Osteocyte (in vitro differentiated cells): ENCODE measurements at regions not wholly inside any gene's neighbourhood (a gene's known extent, or its start where the extent isn't known, plus 50 kb on each side); places are given as distances from the start of the nearest gene placed in this dataset.

Experiments
- DNase-seq: peaks from one replicate; pipeline ENCODE4 v3.0.0; 2021; ENCODE audit warnings: mixed read lengths; ENCODE audit not compliant: unreplicated experiment; ENCODE audit errors: extremely low spot score
- H3K27ac Mint-ChIP-seq: one replicate; pipeline ENCODE4 v1.8.0; 2021; ENCODE audit warnings: mild to moderate bottlenecking, mixed read lengths; ENCODE audit not compliant: unreplicated experiment
- H3K27me3 Mint-ChIP-seq: one replicate; pipeline ENCODE4 v1.8.0; 2021; ENCODE audit warnings: mixed read lengths; ENCODE audit not compliant: unreplicated experiment
- H3K36me3 Mint-ChIP-seq: one replicate; pipeline ENCODE4 v1.8.0; 2021; ENCODE audit warnings: mixed read lengths; ENCODE audit not compliant: unreplicated experiment
- H3K4me1 Mint-ChIP-seq: one replicate; pipeline ENCODE4 v1.8.0; 2021; ENCODE audit warnings: mixed read lengths; ENCODE audit not compliant: unreplicated experiment
- H3K4me3 Mint-ChIP-seq: one replicate; pipeline ENCODE4 v1.8.0; 2021; ENCODE audit warnings: mild to moderate bottlenecking, moderate library complexity, mixed read lengths; ENCODE audit not compliant: unreplicated experiment
- H3K9me3 Mint-ChIP-seq: one replicate; pipeline ENCODE4 v1.8.0; 2021; ENCODE audit warnings: mixed read lengths; ENCODE audit not compliant: unreplicated experiment
- TF ChIP-seq, protein P1 (sequence below): fragments of 200-600 bp; sonication (generic); IDR thresholded peaks from 2 replicates; pipeline ENCODE4 v1.5.0; 2021; ENCODE audit warnings: antibody characterized with exemption, mild to moderate bottlenecking, moderate library complexity

DNA sequence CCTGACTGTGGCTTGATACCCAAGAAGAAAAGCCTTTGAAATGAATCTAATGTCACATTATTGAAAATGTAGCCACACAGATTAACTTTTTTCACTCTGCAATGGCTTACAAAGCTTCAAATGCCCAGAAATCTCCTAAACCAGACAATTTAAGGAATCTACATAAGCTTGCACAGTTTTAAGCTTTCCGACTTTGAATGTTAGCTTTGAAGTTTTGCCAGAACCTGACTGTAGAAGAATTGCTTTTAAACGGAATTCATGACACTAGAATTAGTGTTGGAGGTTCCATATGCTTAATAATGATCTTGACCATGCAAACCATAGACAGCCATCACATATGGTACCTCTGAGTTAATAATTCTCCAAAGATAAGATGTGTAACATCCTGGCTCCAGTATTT is 798.5 kb upstream of the EPHA7 start:
- Mint-ChIP-seq H3K27me3 (no peaks in the 10 kb centered on the region), H3K9me3 (no peaks in the 10 kb centered on the region), H3K4me1 (no peaks in the 10 kb centered on the region), H3K4me3 (no peak overlapping the region), H3K36me3 (no peaks in the 10 kb centered on the region), H3K27ac (no peak overlapping the region)
- TF ChIP-seq, protein P1, sequence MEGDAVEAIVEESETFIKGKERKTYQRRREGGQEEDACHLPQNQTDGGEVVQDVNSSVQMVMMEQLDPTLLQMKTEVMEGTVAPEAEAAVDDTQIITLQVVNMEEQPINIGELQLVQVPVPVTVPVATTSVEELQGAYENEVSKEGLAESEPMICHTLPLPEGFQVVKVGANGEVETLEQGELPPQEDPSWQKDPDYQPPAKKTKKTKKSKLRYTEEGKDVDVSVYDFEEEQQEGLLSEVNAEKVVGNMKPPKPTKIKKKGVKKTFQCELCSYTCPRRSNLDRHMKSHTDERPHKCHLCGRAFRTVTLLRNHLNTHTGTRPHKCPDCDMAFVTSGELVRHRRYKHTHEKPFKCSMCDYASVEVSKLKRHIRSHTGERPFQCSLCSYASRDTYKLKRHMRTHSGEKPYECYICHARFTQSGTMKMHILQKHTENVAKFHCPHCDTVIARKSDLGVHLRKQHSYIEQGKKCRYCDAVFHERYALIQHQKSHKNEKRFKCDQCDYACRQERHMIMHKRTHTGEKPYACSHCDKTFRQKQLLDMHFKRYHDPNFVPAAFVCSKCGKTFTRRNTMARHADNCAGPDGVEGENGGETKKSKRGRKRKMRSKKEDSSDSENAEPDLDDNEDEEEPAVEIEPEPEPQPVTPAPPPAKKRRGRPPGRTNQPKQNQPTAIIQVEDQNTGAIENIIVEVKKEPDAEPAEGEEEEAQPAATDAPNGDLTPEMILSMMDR = no peak
- no peak for DNase-seq

DNA sequence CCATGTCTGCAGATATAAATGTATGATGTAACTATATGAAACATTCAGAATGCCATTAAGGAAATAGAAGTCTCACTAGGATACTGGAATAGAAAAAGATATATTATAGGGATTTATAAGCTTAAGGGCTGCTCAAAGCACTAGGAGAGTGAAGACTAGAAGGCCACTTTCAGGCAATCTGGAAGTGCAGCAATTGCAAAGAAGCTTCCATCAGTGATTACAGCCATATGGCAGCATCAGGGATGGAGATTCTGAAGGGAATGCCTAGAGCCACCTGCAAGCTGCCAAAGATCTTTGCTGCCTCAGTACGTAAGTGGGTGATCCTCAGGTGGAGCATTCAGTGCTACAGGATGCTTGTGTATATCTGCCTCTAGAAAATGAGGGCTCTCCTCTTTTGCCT is 796.2 kb upstream of the EPHA7 start:
- Mint-ChIP-seq H3K9me3 (no peaks in the 10 kb centered on the region), H3K4me1 (no peaks in the 10 kb centered on the region), H3K27ac (no peak overlapping the region), H3K36me3 (no peaks in the 10 kb centered on the region), H3K27me3 (no peaks in the 10 kb centered on the region), H3K4me3 (no peak overlapping the region)
- no peak for DNase-seq
- TF ChIP-seq, protein P1 = no peak

DNA sequence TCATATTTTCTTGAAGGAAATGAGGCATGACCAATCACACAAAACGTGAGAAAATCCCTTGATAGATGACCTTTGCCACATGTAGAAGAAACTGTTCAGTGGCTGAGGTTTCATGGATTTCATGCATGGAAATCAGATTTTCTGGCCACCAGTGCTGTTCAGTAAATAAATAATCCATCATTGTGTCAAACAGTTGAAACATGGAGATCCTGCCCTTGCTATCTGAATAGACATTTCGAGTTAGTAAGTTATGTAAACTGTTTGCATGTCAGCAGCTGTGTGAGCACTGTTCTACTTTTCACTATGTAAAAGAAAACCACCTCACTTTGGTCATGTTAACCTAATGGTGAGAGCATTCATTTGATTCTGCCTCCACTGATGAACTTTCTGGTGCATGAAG is 793.9 kb upstream of the EPHA7 start:
- H3K4me3 Mint-ChIP-seq = no peak overlapping the region
- TF ChIP-seq, protein P1 = no peak
- no peaks in the 10 kb centered on the region for H3K9me3 Mint-ChIP-seq
- no peak overlapping the region for H3K27ac Mint-ChIP-seq
- H3K36me3 Mint-ChIP-seq = no peaks in the 10 kb centered on the region
- no peaks in the 10 kb centered on the region for H3K27me3 Mint-ChIP-seq
- DNase-seq = no peak
- H3K4me1 Mint-ChIP-seq = no peaks in the 10 kb centered on the region

DNA sequence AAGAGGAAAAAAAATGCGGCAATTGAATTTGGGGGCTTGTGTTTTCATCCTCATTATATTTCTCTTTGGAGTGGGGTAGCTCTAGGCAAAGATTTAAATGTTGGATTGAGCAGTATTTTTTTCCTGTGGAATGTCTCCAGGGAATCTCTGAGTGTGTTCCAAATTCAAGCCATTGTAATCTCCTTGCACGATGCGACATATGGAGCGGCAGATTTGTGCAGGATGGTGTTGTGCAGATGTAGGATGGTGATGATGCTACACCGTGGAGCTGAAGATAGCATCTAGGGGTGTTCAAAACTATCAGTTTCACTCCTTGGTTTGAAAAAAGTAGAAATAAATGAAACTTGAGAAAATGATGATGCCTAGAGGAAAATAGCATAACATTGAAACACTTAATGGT is 777.5 kb upstream of the EPHA7 start:
- Mint-ChIP-seq H3K27ac (no peak overlapping the region), H3K9me3 (no peaks in the 10 kb centered on the region), H3K36me3 (no peaks in the 10 kb centered on the region), H3K27me3 (no peaks in the 10 kb centered on the region), H3K4me1 (no peaks in the 10 kb centered on the region), H3K4me3 (no peak overlapping the region)
- TF ChIP-seq, protein P1 = no peak
- DNase-seq = no peak

DNA sequence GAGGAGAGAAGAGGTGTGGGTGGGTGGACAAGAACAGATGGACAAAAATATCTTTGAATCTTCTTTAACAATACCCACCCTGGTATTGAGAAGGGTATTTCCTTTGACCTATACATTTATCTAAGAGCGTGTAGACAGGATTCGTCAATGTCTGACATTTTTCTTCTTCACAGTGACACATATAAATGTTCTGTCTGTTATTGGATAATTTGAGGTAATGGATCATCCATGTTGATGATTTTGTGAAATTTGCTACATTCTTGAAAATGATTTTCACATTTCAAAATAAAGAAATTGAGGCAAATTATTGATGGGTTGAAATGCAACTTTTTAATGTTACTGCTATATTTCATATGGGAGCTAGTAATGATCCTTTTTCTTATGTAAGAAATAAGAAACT is 770.7 kb upstream of the EPHA7 start:
- H3K4me3 Mint-ChIP-seq = no peak overlapping the region
- H3K36me3 Mint-ChIP-seq = no peaks in the 10 kb centered on the region
- H3K27ac Mint-ChIP-seq = no peak overlapping the region
- no peaks in the 10 kb centered on the region for H3K4me1 Mint-ChIP-seq
- DNase-seq = no peak
- H3K9me3 Mint-ChIP-seq = peaks cover 8% of the 10 kb centered on the region
- TF ChIP-seq, protein P1 = no peak
- H3K27me3 Mint-ChIP-seq = no peaks in the 10 kb centered on the region
